Ishikawa (cell line): ENCODE measurements at regions not wholly inside any gene's neighbourhood (a gene's known extent, or its start where the extent isn't known, plus 50 kb on each side); places are given as distances from the start of the nearest gene placed in this dataset.

Experiments
- CEBPB ChIP-seq: IDR thresholded peaks from 2 replicates; pipeline ENCODE4 v1.6.1; 2012
- EP300 ChIP-seq: IDR thresholded peaks from 2 replicates; pipeline ENCODE4 v1.6.1; 2012; ENCODE audit warnings: borderline replicate concordance
- FOXM1 ChIP-seq: IDR thresholded peaks from 2 replicates; pipeline ENCODE4 v1.6.1; 2012; ENCODE audit warnings: low read depth, borderline replicate concordance
- MAX ChIP-seq: IDR thresholded peaks from 2 replicates; pipeline ENCODE4 v1.6.1; 2012
- NFIC ChIP-seq: IDR thresholded peaks from 2 replicates; pipeline ENCODE4 v1.6.1; 2012
- RAD21 ChIP-seq: IDR thresholded peaks from 2 replicates; pipeline ENCODE4 v1.6.1; 2012; ENCODE audit warnings: low read depth
- TAF1 ChIP-seq: IDR thresholded peaks from 2 replicates; pipeline ENCODE4 v1.6.1; 2012; ENCODE audit warnings: low read depth, mild to moderate bottlenecking
- TCF12 ChIP-seq: IDR thresholded peaks from 2 replicates; pipeline ENCODE4 v1.6.1; 2012; ENCODE audit warnings: low read depth
- TEAD4 ChIP-seq: IDR thresholded peaks from 2 replicates; pipeline ENCODE4 v1.6.1; 2012
- YY1 ChIP-seq: IDR thresholded peaks from 2 replicates; pipeline ENCODE4 v1.6.1; 2012; ENCODE audit warnings: low read depth
- ZBTB7A ChIP-seq: IDR thresholded peaks from 2 replicates; pipeline ENCODE4 v1.6.1; 2012; ENCODE audit warnings: low read depth
- TF ChIP-seq, protein P1 (sequence below): IDR thresholded peaks from 2 replicates; pipeline ENCODE4 v1.6.1; 2012; ENCODE audit warnings: low read depth, mild to moderate bottlenecking

- TF ChIP-seq TEAD4, result no peak
- TF ChIP-seq, protein P1, sequence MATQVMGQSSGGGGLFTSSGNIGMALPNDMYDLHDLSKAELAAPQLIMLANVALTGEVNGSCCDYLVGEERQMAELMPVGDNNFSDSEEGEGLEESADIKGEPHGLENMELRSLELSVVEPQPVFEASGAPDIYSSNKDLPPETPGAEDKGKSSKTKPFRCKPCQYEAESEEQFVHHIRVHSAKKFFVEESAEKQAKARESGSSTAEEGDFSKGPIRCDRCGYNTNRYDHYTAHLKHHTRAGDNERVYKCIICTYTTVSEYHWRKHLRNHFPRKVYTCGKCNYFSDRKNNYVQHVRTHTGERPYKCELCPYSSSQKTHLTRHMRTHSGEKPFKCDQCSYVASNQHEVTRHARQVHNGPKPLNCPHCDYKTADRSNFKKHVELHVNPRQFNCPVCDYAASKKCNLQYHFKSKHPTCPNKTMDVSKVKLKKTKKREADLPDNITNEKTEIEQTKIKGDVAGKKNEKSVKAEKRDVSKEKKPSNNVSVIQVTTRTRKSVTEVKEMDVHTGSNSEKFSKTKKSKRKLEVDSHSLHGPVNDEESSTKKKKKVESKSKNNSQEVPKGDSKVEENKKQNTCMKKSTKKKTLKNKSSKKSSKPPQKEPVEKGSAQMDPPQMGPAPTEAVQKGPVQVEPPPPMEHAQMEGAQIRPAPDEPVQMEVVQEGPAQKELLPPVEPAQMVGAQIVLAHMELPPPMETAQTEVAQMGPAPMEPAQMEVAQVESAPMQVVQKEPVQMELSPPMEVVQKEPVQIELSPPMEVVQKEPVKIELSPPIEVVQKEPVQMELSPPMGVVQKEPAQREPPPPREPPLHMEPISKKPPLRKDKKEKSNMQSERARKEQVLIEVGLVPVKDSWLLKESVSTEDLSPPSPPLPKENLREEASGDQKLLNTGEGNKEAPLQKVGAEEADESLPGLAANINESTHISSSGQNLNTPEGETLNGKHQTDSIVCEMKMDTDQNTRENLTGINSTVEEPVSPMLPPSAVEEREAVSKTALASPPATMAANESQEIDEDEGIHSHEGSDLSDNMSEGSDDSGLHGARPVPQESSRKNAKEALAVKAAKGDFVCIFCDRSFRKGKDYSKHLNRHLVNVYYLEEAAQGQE, result no peak
- TF ChIP-seq FOXM1, result no peak
- no peak for TF ChIP-seq NFIC
- TF ChIP-seq ZBTB7A, result no peak
Observed at GRCh38 chr1:233819042-233819441, 85.4 kb upstream of the SLC35F3 start.

GRCh38 chr1:233828480-233828879 lies 76.0 kb upstream of the SLC35F3 start:
- no peak for TF ChIP-seq NFIC
- TF ChIP-seq CEBPB, result no peak
- no peak for TF ChIP-seq TCF12
- no peak for TF ChIP-seq TAF1
- TF ChIP-seq, protein P1, result no peak

DNA sequence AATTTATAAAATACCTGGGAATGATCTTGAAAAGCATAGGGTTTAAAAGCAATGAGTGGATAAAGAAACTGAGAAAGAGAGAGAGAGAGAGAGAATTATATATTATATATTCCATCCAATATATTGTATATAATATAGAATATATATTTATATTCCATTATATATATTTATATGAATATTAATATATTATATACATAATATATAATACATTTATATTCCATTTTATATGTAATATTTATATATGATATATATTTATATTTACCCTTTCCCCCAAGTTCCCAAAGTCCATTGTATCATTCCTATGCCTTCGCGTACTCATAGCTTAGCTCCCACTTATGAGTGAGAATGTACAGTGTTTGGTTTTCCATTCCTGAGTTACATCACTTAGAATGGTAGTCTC lies 69.9 kb upstream of the SLC35F3 start:
- TF ChIP-seq TAF1 (no peak), NFIC (no peak), EP300 (no peak), MAX (no peak)
- TF ChIP-seq, protein P1, result no peak

- no peak for TF ChIP-seq RAD21
- TF ChIP-seq TEAD4, result 0 out of 2 replicates have a peak, but pooled peaks have one; percentile 18
Observed at GRCh38 chr1:233843525-233844204, 60.8 kb upstream of the SLC35F3 start.

GRCh38 chr1:233844275-233844674 lies 60.2 kb upstream of the SLC35F3 start:
- TF ChIP-seq TCF12, result no peak
- no peak for TF ChIP-seq ZBTB7A
- TF ChIP-seq TAF1, result no peak

GRCh38 chr1:233844692-233845091 lies 59.8 kb upstream of the SLC35F3 start:
- TF ChIP-seq, protein P1, result no peak
- no peak for TF ChIP-seq YY1
